Heart right ventricle (tissue), 16 donors: ENCODE measurements at regions not wholly inside any gene's neighbourhood (a gene's known extent, or its start where the extent isn't known, plus 50 kb on each side); places are given as distances from the start of the nearest gene placed in this dataset.

ENCODE experiments used
- ATAC-seq, 8 donors: fragments of 200-7000 bp; cut with Tn5 transposase; one replicate each; pipeline ENCODE4 v1.9.1; 2020; ENCODE audit warnings: mild to moderate bottlenecking in 8 of 8, moderate library complexity in 8 of 8, moderate number of reproducible peaks in 1 of 8
- DNase-seq, 2 donors: peaks; one replicate each; pipeline ENCODE4 v3.0.0-alpha.2; 2020
- H3K27ac ChIP-seq, 10 donors: fragments of 200-600 bp; sonication (generic) in 2 of 10; one replicate each; pipeline versions ENCODE4 v1.5.0 to v1.8.0; 2020 to 2022; ENCODE audit warnings: mild to moderate bottlenecking in 3 of 10
- H3K27me3 ChIP-seq, 7 donors: fragments of 200-600 bp; one replicate each; pipeline ENCODE4 v1.8.0; 2021 to 2022; ENCODE audit warnings: mild to moderate bottlenecking in 2 of 7
- H3K36me3 ChIP-seq, 9 donors: fragments of 200-600 bp; sonication (generic) in 1 of 9; one replicate each; pipeline versions ENCODE4 v1.5.0 to v1.8.0; 2020 to 2022; ENCODE audit warnings: mild to moderate bottlenecking in 2 of 9
- H3K4me1 ChIP-seq, 9 donors: fragments of 200-600 bp; sonication (generic) in 1 of 9; one replicate each; pipeline versions ENCODE4 v1.5.0 to v1.8.0; 2020 to 2022; ENCODE audit warnings: mild to moderate bottlenecking in 4 of 9
- H3K4me3 ChIP-seq, 10 donors: fragments of 200-600 bp; sonication (generic) in 2 of 10; one replicate each; pipeline versions ENCODE4 v1.5.0 to v1.8.0; 2020 to 2022; ENCODE audit warnings: mild to moderate bottlenecking in 7 of 10, moderate library complexity in 2 of 10
- H3K9me3 ChIP-seq, 11 donors: fragments of 200-600 bp in 10 of 11; sonication (generic) in 2 of 11; one replicate each; pipeline versions ENCODE4 v1.5.0 to v1.8.0; 2013 to 2022; ENCODE audit warnings: mild to moderate bottlenecking in 2 of 11, control low read depth in 1 of 11, moderate library complexity in 1 of 11
- WGBS, 2 donors: extraction: QIAGEN DNeasy Blood & Tissue Kit; methylation state at CpG; one replicate each; pipeline ENCODE4 v1.1.7; 2013; ENCODE audit warnings: inconsistent platforms in 1 of 2; 5-methylcytosine and 5-hydroxymethylcytosine counted together
- intact Hi-C, 10 donors: fragments of 100-400 bp; cut with DNase I; formaldehyde crosslinking; loops; one replicate each; pipeline versions ENCODE4 v1.11.1 to v1.14.2; 2022
- TF ChIP-seq, protein P1 (sequence below), 9 donors: fragments of 200-600 bp; sonication (generic) in 2 of 9; IDR thresholded peaks; one replicate each; pipeline versions ENCODE4 v1.5.0 to v1.8.0; 2021 to 2022; ENCODE audit warnings: antibody characterized with exemption in 9 of 9, mild to moderate bottlenecking in 5 of 9, moderate library complexity in 1 of 9
- donor health status: Arrhythmogenic right ventricular cardiomyopathy.
- donor health status: ischemic (EF 13 %, LVEDD 7.1; RV severe dilation, severe dysfunction).
- donor health status: healthy with polysubstance abuse.
- donor health status: DM: no; HTN: yes; CAD: no.
- donor health status: DM: no; HTN: no; CAD: no.
- donor health status: ischemic (EF 25% LVEDD 6.9; RV normal size, moderate dysfunction).
- donor health status: ischemic (EF 25% LVEDD 5.7; RV mildly dilated, moderate dysfunction).
- donor health status: healthy.
- donor health status: DM: yes; HTN: yes; CAD: no.
- donor health status: Ischemic cardiomyopathy.
- donor health status: ischemic (EF 35%, LVEDD 5.7; RV mildly dilated, moderate dysfunction).
- donor health status: nonischemic (EF 11% LVEDD 7.7; RV severe dilation, severe dysfunction).
- donor health status: DM: yes; HTN: yes; CAD: no.
- donor health status: PGD.
- donor health status: ischemic (EF 29% LVEDD 5.4; RV normal size, mild dysfunction).
- donor health status: nonischemic (EF 23%, LVEDD 6.1; RV moderate dilation, normal function).

DNA sequence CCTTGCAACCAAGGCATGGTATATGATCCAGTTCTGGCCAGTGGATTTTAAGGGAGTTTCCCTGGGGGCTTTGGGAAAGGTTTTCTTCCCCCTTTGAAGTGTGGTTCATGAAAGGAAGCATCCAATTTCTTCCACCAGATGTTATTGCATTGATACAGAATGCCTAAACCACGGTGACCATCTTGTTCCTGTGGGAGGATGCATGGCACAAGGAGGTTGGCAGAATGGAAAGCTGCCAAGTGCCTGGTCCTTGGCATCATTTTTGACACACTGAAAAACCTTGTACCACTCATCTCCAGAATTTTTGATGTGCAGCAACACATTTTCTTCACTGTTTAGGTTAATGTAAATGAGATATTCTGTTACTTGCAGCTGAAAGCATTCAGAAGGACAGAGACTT lies 55.2 kb upstream of the CXCR4 start:
- no peak overlapping the region for H3K27ac ChIP-seq
- H3K4me3 ChIP-seq, result no peak overlapping the region
- H3K36me3 ChIP-seq, result no peaks in the 10 kb centered on the region
- TF ChIP-seq, protein P1, sequence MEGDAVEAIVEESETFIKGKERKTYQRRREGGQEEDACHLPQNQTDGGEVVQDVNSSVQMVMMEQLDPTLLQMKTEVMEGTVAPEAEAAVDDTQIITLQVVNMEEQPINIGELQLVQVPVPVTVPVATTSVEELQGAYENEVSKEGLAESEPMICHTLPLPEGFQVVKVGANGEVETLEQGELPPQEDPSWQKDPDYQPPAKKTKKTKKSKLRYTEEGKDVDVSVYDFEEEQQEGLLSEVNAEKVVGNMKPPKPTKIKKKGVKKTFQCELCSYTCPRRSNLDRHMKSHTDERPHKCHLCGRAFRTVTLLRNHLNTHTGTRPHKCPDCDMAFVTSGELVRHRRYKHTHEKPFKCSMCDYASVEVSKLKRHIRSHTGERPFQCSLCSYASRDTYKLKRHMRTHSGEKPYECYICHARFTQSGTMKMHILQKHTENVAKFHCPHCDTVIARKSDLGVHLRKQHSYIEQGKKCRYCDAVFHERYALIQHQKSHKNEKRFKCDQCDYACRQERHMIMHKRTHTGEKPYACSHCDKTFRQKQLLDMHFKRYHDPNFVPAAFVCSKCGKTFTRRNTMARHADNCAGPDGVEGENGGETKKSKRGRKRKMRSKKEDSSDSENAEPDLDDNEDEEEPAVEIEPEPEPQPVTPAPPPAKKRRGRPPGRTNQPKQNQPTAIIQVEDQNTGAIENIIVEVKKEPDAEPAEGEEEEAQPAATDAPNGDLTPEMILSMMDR (IDR thresholded peaks at IDR 0.05), result no peak
- intact Hi-C loops, result no loop called here
- DNase-seq, result no peak
- H3K27me3 ChIP-seq, result no peaks in the 10 kb centered on the region
- 58 to 78% methylated on average over 1 of the region's 1 CpG for WGBS, 2 donors
- no peak for ATAC-seq
- H3K9me3 ChIP-seq, result no peaks in the 10 kb centered on the region
- peaks cover 0 to 13% (median 0%) of the 10 kb centered on the region in 9 donors for H3K4me1 ChIP-seq

DNA sequence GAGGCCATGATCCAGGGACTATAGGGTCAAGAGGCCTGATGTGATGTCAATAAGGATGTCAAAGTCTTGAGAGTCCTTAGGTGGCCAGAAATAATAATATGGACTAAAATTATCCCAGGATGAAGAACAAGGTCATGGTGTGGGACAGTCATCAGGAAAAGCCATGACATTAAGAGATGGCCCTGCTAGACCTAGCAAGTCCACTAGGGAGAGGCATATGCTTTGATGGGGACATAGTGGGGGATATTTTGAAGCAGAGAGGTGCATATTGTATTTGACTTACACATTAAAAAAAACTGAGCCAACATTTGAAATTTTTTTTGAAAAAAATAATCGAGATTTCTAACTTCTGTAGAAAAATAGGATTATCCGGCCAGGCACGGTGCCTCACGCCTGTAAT lies 53.3 kb upstream of the CXCR4 start:
- DNase-seq (no peak), ATAC-seq (no peak)
- intact Hi-C loops, result no loop called here
- peaks cover 0 to 13% (median 0%) of the 10 kb centered on the region in 9 donors for H3K4me1 ChIP-seq
- no peak overlapping the region for H3K27ac ChIP-seq
- 92 to 94% methylated on average over 4 of the region's 4 CpGs for WGBS, 2 donors
- TF ChIP-seq, protein P1 (IDR thresholded peaks at IDR 0.05), result no peak
- H3K27me3 ChIP-seq, result peaks cover 0 to 8% (median 0%) of the 10 kb centered on the region in 7 donors
- no peaks in the 10 kb centered on the region for H3K9me3 ChIP-seq
- no peaks in the 10 kb centered on the region for H3K36me3 ChIP-seq
- H3K4me3 ChIP-seq, result no peak overlapping the region

DNA sequence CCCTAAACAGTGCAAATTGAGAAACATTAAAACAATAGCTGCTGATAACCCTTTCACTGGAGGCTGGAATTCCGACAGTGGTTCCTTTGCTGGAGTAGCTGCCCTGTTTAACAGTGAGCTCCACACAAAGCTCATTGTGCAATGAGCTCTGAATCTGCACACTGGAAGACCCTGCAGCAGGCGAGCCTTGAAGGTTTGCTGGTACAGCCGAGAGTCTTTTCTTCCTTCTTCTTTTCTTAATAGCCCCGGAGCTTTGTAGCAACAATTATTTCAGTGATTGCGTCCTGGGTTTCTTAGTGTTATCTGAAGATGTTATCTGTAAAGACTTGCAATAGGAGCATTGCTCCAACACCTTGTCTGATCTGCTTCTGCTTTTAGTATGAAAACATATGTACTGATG lies 50.8 kb upstream of the CXCR4 start:
- no peak for DNase-seq
- Histone ChIP-seq H3K9me3 (no peaks in the 10 kb centered on the region), H3K27ac (no peak overlapping the region), H3K36me3 (no peaks in the 10 kb centered on the region), H3K27me3 (peaks cover 0 to 8% (median 0%) of the 10 kb centered on the region in 7 donors), H3K4me1 (peaks cover 0 to 10% (median 0%) of the 10 kb centered on the region in 9 donors), H3K4me3 (no peak overlapping the region)
- TF ChIP-seq, protein P1 (IDR thresholded peaks at IDR 0.05), result no peak
- intact Hi-C loops, result no loop called here
- ATAC-seq, result no peak
- WGBS, 2 donors, result 58 to 63% methylated on average over 5 of the region's 5 CpGs

DNA sequence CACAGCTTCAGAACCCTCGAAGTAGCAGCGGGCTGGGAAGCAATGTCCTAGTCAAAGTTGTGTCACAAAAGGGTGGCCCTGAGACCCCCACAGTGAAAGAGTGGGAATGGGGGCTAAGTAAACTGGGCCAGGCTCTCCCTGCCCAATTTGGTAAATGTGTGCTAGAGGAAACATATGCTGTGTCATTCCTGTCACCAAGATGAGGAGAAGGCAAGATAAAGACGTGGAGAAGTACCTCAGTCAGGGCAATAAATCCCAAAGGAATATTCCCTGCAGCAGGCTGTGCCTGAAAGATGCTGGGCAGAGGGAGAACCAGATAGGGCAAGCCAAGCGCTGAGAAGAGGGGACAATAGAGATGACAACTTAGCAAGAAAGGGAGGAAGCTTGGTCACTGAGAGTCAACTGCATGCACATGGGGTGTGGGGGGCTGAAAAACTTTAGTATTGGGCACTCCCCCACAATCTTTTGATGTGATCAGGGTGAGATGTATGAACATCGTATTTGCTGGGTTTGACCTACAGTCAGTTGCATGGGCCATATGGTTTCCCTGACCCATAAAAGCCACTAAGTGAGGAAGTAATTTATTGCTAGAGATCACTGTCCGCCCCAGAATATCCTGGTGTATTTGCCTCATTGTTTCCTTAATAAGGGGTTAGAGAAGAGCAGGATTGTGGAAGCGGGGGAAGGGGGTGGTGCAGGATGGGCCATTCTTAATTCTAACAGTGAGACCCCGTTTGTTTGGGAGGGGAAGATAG lies 49.9 kb upstream of the CXCR4 start:
- H3K4me1 ChIP-seq, result peaks cover 0 to 10% (median 0%) of the 10 kb centered on the region in 9 donors
- TF ChIP-seq, protein P1 (IDR thresholded peaks at IDR 0.05), result no peak
- H3K36me3 ChIP-seq, result no peaks in the 10 kb centered on the region
- H3K4me3 ChIP-seq, result no peak overlapping the region
- intact Hi-C loops, result no loop called here
- H3K27ac ChIP-seq, result no peak overlapping the region
- peaks cover 0 to 6% (median 0%) of the 10 kb centered on the region in 11 donors for H3K9me3 ChIP-seq
- peaks cover 0 to 8% (median 0%) of the 10 kb centered on the region in 7 donors for H3K27me3 ChIP-seq
- DNase-seq (no peak), ATAC-seq (no peak)
- 58 to 65% methylated on average over 8 of the region's 8 CpGs for WGBS, 2 donors
